HG02759 (cell line): ENCODE measurements at regions not wholly inside any gene's neighbourhood (a gene's known extent, or its start where the extent isn't known, plus 50 kb on each side); places are given as distances from the start of the nearest gene placed in this dataset.

ENCODE experiments used
- ATAC-seq: cut with Tn5 transposase; IDR thresholded peaks from one replicate; pipeline ENCODE4 v1.9.1; 2021; ENCODE audit warnings: mild to moderate bottlenecking, moderate library complexity; ENCODE audit not compliant: unreplicated experiment

DNA sequence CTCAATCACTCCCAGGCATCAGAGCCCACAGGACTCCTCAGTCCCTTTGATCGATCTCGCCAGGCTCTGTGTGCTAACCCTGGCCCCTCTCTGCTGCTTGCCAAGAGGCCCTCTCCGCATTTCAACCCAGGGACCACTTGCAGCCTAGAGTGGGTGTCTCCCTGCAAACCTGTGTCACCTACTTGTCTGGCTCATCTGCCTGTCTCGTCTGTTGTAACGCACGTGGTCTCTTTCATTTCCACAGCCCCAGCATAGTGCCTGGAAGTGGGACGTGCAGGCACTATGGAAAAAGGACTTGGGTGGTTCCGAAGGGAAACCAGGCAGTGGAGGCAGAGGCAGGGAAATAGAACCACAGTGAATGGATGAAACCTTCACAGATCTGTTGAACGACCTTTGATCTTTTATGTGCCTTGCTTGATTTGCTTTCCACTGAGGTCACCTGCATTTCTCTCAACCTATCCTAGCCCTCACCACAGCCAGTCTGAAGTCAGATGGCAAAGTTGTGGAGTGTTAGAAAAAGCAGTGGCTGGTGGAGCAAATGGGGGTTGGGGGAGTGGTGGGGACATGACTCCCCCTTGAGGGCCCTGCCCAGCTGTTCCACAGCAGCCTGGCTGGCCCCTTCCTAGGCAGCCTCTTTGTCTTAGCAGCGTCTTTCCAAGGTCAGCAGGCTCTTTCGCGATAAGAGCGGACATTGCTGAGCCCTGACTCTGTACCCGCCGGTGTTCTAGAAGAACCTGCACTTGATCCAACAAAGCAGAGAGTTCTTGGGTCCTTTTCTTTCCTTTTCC is 55.8 kb upstream of the TAGAP start:
- no peak for ATAC-seq

DNA sequence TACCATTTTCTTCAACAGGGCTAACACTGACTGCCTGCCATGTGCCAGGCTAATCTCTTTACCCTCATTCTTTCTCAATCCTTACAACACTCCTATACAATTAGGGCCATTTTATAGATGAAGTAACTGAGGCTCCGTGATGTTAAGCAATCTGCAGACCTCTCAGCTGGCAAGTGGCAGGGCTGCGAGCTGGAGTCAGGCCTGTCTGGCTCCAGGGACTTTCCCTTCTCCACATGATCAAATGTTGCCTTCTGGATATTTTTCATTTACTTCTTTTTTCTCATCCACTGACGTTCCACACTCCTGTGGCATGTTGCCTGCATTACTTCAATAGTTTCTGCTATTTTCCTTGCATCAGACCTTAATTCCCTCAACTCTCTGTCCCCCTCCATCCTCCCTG is 55.2 kb upstream of the TAGAP start:
- no peak for ATAC-seq

DNA sequence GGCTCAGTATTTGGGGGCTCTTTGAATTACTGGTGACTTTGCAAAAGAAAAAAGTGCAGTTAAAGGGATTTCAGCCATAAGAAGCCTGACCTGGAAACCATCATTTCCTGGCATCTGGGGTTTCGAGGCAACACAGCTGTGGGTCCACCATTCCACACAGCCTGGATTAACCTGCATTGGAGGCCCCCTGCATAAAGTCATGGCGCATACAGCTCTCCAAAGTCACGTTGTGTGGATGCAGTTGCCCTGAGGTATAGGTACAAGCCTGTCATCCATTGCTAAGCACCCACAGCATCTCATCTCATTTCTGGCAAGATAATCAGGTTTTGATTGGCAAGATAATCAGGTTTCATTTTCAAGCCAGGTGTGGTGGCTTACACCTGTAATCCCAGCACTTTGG is 54.5 kb upstream of the TAGAP start:
- no peak for ATAC-seq

DNA sequence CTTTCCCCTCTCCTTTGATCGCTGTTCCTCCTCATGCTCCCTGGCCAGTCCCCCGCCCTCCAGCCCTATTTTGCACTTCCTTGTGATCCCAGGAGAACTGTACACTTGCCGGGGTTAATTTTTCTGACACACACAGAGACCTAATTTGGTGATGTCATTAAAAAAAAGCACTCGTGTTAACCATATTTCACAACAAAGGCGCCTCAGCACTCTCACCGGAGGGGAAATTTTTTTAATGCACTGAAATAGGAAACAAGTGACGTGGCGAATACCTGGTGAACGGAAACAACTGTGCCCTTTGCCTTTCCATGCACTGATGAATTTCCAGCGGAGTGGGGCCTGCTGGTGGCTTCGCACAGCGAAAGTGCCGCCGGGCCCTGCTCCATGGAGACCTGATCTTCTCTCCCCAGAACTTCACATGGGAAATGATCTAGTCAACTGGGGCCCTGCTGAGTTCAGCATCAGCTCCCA is 53.9 kb upstream of the TAGAP start:
- ATAC-seq = no peak

DNA sequence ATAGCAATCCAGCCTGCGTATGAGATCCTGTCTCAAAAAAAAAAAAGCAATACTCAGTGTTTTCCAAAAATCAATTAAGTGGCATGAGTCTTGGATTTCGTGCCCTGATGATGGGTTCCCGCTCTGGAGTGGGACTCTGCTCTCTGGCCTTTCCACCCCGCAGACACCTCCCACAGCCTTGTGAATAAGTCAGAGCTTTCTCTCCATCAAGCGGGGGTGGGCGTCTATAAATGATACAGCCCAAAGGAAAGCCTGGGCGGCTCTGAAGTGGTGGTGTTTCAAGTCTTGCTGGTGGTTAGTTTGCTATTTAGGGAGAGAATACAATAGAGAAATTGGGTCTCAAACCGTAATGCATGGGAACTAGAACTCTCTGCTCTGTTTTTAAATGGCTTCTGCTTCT is 52.5 kb upstream of the TAGAP start:
- ATAC-seq = no peak

DNA sequence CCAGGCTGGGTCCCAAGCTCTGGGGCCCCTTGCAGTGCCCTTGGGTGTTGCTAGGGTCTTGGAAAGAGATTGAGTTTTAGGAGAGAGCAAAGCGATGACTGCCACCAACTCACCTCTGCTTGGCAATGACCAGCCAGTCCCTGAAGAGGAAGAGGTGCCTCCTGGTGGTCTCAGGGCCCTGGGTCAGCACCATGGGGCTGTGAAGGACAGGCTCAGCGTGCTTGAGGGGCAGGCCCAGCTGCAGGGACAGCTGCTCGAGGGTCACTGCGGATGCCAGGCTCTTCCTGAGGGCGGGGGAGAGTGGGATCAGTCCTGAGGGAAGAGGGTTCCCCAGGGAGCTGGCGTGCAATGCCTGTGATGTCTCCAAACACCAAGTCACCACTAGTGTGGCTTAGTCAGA is 50.8 kb upstream of the TAGAP start:
- ATAC-seq = no peak

DNA sequence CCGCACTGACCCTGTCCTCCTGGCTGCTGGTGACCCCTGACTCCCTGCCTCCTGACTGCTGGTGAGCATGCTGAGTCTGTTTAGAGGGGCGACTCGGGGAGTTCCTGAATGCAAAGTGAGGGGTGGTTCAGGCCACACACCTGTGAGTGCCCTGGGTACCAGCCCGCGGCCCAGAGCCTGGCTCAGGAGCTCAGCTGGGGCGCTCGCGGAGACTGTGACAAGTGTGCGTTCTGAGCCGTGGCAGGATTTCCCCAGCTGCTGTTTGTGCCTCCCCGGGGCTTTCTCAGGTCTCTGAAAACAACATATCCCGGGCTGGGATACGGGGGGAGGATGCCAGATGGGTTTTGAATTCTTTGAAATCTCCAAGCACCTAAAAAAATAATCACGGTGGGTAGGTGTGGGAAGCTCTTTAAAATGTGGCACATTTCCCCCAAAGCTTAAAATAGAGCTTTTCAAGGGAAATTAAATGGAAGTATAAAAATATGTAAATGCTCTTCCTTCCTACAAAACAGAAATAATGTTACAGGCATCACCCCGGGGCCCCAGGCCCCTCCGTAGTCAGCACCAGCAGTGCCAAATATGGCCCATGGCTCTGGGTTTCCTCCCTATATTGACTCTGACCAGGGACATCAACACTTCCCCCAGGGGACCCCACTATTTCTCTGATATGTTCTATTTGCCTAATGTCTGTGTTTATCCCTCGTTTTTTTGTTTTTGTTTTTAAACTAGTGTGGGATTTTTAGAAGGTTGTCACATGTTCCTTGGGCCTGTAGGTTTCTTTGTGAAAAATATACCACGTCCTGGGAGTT is 49.9 kb upstream of the TAGAP start:
- ATAC-seq = no peak
